ENCODE measurements at regions not wholly inside any gene's neighbourhood (a gene's known extent, or its start where the extent isn't known, plus 50 kb on each side); places are given as distances from the start of the nearest gene placed in this dataset.

DNA sequence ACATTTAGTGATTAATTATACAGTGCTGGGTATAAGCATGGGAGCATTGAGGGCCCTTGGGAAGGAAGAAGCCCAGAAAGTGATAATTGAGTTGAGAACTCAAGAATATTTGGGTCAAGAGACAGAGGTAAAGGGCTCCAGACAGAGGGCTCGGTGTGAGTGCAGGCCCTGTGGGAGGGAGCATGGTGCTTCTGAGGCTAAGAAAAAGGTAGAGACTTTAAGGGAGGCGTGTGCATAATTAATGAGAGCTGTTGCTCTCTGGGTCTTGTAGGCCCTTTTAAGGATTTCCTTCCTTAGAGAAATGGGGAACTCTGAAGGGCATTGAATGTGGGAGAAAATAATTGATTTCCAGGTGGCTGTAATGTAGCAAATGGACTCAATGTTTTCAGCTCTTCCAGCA, 735.0 kb upstream of the POU3F3 start:
- FAIRE-seq: no peak
- CTCF ChIA-PET: no interaction called here
- no peak for TF ChIP-seq RAD21 (conservative IDR thresholded peaks at IDR 0.05 in 1 of 2, IDR thresholded peaks at IDR 0.05 in 1 of 2)

DNA sequence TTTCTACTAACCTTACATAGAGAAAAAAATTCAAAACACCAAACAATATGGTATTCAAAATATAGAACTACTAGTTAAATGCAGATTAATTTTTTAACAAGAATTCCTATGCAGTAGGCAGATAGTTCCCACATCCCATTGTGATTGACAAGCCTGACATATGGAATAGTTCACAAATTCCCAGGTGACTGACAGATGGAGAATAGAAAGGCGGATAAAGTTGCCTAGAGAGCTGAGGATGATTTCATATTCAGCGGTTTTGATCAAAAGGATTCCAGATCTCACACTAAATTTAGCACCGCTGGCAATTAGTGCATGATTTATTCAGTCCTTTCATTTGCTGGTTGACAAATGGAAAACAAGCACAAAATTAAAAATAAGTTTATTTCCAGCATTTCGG, 733.7 kb upstream of the POU3F3 start:
- WGBS (ENCODE audit: missing lambda C conversion rate): 58% methylated on average over 4 of the region's 4 CpGs
- ATAC-seq (no peak), FAIRE-seq (no peak), DNase-seq (ENCODE audit: low read depth in 1 of 2, low spot score in 1 of 2) (no peak)
- ChIA-PET POLR2A (no interaction called here), CTCF (interaction anchor here (0.5 kb wide), 1 partner anchor 547 kb away, joined by 3 read pairs; no protein-coding TSS in a partner anchor)
- no peak for TF ChIP-seq HOXB13 (CRISPR knock-in tag; IDR thresholded peaks at IDR 0.05; ENCODE audit: low read depth)
- no peak for TF ChIP-seq SMC3 (IDR thresholded peaks at IDR 0.05)
- no peaks in the 10 kb centered on the region for H3K9me3 ChIP-seq
- no peak overlapping the region for H3K27ac ChIP-seq
- no peaks in the 10 kb centered on the region for H3K4me1 ChIP-seq
- H3K4me2 ChIP-seq: no peak overlapping the region
- H3K4me3 ChIP-seq: no peak overlapping the region

More for the DNA sequence above, 735.0 kb upstream of the POU3F3 start:
- 41% methylated on average over 2 of the region's 2 CpGs for WGBS (ENCODE audit: missing lambda C conversion rate)
- Histone ChIP-seq H3K27ac (no peak overlapping the region), H3K4me3 (no peak overlapping the region), H3K4me1 (no peaks in the 10 kb centered on the region), H3K4me2 (no peak overlapping the region), H3K9me3 (no peaks in the 10 kb centered on the region)
- POLR2A ChIA-PET: no interaction called here
- DNase-seq (ENCODE audit: low read depth in 1 of 2, low spot score in 1 of 2) (no peak), ATAC-seq (no peak)

DNA sequence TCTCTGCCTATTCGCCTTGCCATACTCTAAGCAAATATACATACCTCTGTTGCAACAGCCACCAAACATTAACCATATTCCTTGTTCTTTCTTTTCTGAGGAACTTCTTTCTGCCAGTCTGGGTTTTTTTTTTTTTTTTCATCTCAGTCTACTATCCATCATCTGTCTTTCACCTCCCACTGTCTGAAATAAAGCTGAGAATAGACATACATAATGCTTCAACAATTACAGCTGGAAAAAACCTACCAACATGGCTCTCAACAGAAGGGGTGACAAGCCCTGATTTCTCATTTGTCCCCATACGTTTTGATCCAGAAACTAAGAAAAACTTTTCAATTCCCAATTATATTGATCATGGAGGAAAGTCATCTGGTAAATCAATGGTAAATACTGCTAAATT, 728.8 kb upstream of the POU3F3 start:
- no peak for DNase-seq (ENCODE audit: low read depth in 1 of 2, low spot score in 1 of 2)
- ChIA-PET CTCF (interaction anchor here (0.7 kb wide), 1 partner anchor 32 kb away, joined by 4 read pairs; no protein-coding TSS in a partner anchor), POLR2A (no interaction called here)
- Histone ChIP-seq H3K4me3 (no peak overlapping the region), H3K9me3 (no peaks in the 10 kb centered on the region), H3K4me1 (no peaks in the 10 kb centered on the region), H3K27ac (no peak overlapping the region), H3K4me2 (no peak overlapping the region)
- WGBS (ENCODE audit: missing lambda C conversion rate): 18% methylated on average over 2 of the region's 2 CpGs
- no peak for FAIRE-seq
- TF ChIP-seq NPAS2 (CRISPR knock-in tag; IDR thresholded peaks at IDR 0.05; ENCODE audit: borderline replicate concordance): no peak
- no peak for TF ChIP-seq ZFP36 (IDR thresholded peaks at IDR 0.05; ENCODE audit: borderline replicate concordance, partially characterized antibody)
- TF ChIP-seq ZNF302 (CRISPR knock-in tag; IDR thresholded peaks at IDR 0.05): no peak
- TF ChIP-seq POLR2A (IDR thresholded peaks at IDR 0.05; ENCODE audit: low read length): no peak
- TF ChIP-seq JUN (IDR thresholded peaks at IDR 0.05): no peak
- no peak for TF ChIP-seq CHD4 (IDR thresholded peaks at IDR 0.05; ENCODE audit: borderline replicate concordance)
- TF ChIP-seq EHF (CRISPR knock-in tag; IDR thresholded peaks at IDR 0.05): no peak
- TF ChIP-seq EHMT2 (IDR thresholded peaks at IDR 0.05; ENCODE audit: low read depth): no peak
- TF ChIP-seq EP300 (IDR thresholded peaks at IDR 0.05): no peak
- TF ChIP-seq POLR2AphosphoS2 (conservative IDR thresholded peaks at IDR 0.05; ENCODE audit: low read length): no peak
- no peak for TF ChIP-seq HOXA7 (CRISPR knock-in tag; IDR thresholded peaks at IDR 0.05)
- no peak for ATAC-seq

DNA sequence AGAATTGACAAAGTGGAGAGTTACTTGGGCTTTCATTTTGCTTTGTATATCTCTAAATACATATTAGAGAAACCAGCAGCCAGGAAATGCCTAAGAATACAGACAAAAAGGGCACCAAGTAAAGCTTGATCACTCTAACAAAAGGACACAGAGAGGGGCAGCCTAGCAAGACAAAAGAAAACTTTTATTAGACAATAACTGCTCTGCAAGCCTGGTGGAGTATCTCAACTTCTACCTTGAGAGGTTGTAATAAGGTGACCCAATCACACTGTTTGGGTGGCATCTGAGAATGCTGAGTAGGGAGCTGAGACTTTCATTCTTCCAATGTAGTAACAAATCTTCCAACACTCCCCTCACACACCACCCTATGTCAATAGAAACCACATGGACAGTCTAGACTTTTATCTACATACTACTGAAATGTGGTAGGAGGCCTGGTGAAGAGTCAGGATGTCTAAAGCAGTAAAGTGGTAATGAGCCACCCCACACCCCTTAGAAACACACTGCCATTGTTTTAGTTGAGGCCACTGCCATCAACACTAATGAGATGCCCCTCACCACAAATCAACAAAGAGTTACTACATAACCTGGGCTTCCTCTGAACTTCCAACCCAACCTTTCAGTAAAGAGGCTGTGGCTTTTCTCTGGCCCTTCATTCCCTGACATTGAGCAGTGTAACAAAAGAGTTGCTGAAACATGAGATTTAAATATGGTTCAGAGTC, 726.7 kb upstream of the POU3F3 start:
- Histone ChIP-seq H3K9me3 (no peaks in the 10 kb centered on the region), H3K4me2 (no peak overlapping the region), H3K4me1 (no peaks in the 10 kb centered on the region), H3K4me3 (no peak overlapping the region), H3K27ac (no peak overlapping the region)
- FAIRE-seq (no peak), ATAC-seq (no peak), DNase-seq (ENCODE audit: low read depth in 1 of 2, low spot score in 1 of 2) (no peak)
- ChIA-PET POLR2A (no interaction called here), CTCF (no interaction called here)
- TF ChIP-seq CBX2 (IDR thresholded peaks at IDR 0.05; ENCODE audit: borderline replicate concordance, low read depth) (no peak), HOXB13 (CRISPR knock-in tag; IDR thresholded peaks at IDR 0.05; ENCODE audit: low read depth) (no peak), MAFK (IDR thresholded peaks at IDR 0.05; ENCODE audit: partially characterized antibody) (no peak), FOXS1 (CRISPR knock-in tag; IDR thresholded peaks at IDR 0.05) (no peak)
- TF ChIP-seq, protein P1, sequence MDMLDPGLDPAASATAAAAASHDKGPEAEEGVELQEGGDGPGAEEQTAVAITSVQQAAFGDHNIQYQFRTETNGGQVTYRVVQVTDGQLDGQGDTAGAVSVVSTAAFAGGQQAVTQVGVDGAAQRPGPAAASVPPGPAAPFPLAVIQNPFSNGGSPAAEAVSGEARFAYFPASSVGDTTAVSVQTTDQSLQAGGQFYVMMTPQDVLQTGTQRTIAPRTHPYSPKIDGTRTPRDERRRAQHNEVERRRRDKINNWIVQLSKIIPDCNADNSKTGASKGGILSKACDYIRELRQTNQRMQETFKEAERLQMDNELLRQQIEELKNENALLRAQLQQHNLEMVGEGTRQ (IDR thresholded peaks at IDR 0.05): no peak
